Fibroblast of villous mesenchyme (primary cell): ENCODE measurements at regions not wholly inside any gene's neighbourhood (a gene's known extent, or its start where the extent isn't known, plus 50 kb on each side); places are given as distances from the start of the nearest gene placed in this dataset.
"Not testable (repeated sequence)": the region's sequence is repeated elsewhere in the genome, so short reads cannot be mapped to it uniquely, and the experiment has no call there.

Experiments used
- DNase-seq: peaks from one replicate; pipeline ENCODE4 v3.0.0-alpha.2; 2010; ENCODE audit warnings: low read depth
- H3K4me3 ChIP-seq: 2 replicates; pipeline ENCODE4 v1.5.1; 2011; ENCODE audit warnings: low read depth, mild to moderate bottlenecking, low read length
- CTCF ChIP-seq: IDR thresholded peaks from 2 replicates; pipeline ENCODE4 v1.5.1; 2012; ENCODE audit warnings: low read depth, mild to moderate bottlenecking, low read length; ENCODE audit not compliant: insufficient read depth

- TF ChIP-seq CTCF = no peak
- H3K4me3 ChIP-seq = no peak overlapping the region
- no peak for DNase-seq
Observed at GRCh38 chr1:187563191-187563590, 734.4 kb downstream of the PLA2G4A start.

GRCh38 chr1:187566354-187566753, 737.6 kb downstream of the PLA2G4A start:
- no peak for TF ChIP-seq CTCF
- no peak overlapping the region for H3K4me3 ChIP-seq
- DNase-seq = no peak

- TF ChIP-seq CTCF = no peak
- no peak overlapping the region for H3K4me3 ChIP-seq
- DNase-seq = no peak
Observed at GRCh38 chr1:187568067-187568466, 739.3 kb downstream of the PLA2G4A start.

GRCh38 chr1:187570166-187570565, 741.4 kb downstream of the PLA2G4A start:
- no peak for DNase-seq
- no peak for TF ChIP-seq CTCF
- H3K4me3 ChIP-seq = no peak overlapping the region

GRCh38 chr1:187577610-187578009, 748.9 kb downstream of the PLA2G4A start:
- no peak for DNase-seq
- no peak overlapping the region for H3K4me3 ChIP-seq
- TF ChIP-seq CTCF = no peak

- no peak for DNase-seq
- TF ChIP-seq CTCF = no peak
- no peak overlapping the region for H3K4me3 ChIP-seq
Observed at GRCh38 chr1:187588917-187589316, 760.2 kb downstream of the PLA2G4A start.

GRCh38 chr1:187605736-187606135, 777.0 kb downstream of the PLA2G4A start:
- DNase-seq = no peak
- H3K4me3 ChIP-seq = no peak overlapping the region
- TF ChIP-seq CTCF = no peak

- not testable (repeated sequence) for H3K4me3 ChIP-seq, DNase-seq
Observed at GRCh38 chr1:187615853-187616735, 787.3 kb downstream of the PLA2G4A start.

- H3K4me3 ChIP-seq, DNase-seq: not testable (repeated sequence)
Observed at GRCh38 chr1:187616830-187617229, 788.1 kb downstream of the PLA2G4A start.
